Neural crest cell (in vitro differentiated cells): ENCODE measurements at regions not wholly inside any gene's neighbourhood (a gene's known extent, or its start where the extent isn't known, plus 50 kb on each side); places are given as distances from the start of the nearest gene placed in this dataset.

ENCODE experiments used
- DNase-seq: peaks from one replicate; pipeline ENCODE4 v3.0.0; 2021; ENCODE audit warnings: low read depth, mixed read lengths, low spot score
- H3K27ac Mint-ChIP-seq: one replicate; pipeline ENCODE4 v1.8.0; 2021; ENCODE audit warnings: mild to moderate bottlenecking, mixed read lengths; ENCODE audit not compliant: unreplicated experiment
- H3K27me3 Mint-ChIP-seq: 2 replicates; pipeline ENCODE4 v1.8.0; 2021; ENCODE audit warnings: low read depth, mild to moderate bottlenecking, mixed read lengths
- H3K36me3 Mint-ChIP-seq: 2 replicates; pipeline ENCODE4 v1.8.0; 2021; ENCODE audit warnings: low read depth, mild to moderate bottlenecking, mixed read lengths
- H3K4me1 Mint-ChIP-seq: 2 replicates; pipeline ENCODE4 v1.8.0; 2021; ENCODE audit warnings: mixed read lengths
- H3K4me3 Mint-ChIP-seq: one replicate; pipeline ENCODE4 v1.8.0; 2021; ENCODE audit warnings: mild to moderate bottlenecking, mixed read lengths
- H3K9me3 Mint-ChIP-seq: 2 replicates; pipeline ENCODE4 v1.8.0; 2021; ENCODE audit warnings: mixed read lengths
- CTCF ChIP-seq: fragments of 200-600 bp; sonication (generic); conservative IDR thresholded peaks from 2 replicates; pipeline ENCODE4 v1.5.0; 2021; ENCODE audit warnings: antibody characterized with exemption, mild to moderate bottlenecking

GRCh38 chr12:81963636-81964035 is 204.5 kb upstream of the PPFIA2 start:
- Mint-ChIP-seq H3K4me1 (no peaks in the 10 kb centered on the region), H3K4me3 (no peak overlapping the region), H3K36me3 (no peaks in the 10 kb centered on the region), H3K27ac (no peak overlapping the region), H3K27me3 (no peaks in the 10 kb centered on the region), H3K9me3 (no peaks in the 10 kb centered on the region)
- DNase-seq: no peak
- no peak for TF ChIP-seq CTCF

GRCh38 chr12:81963026-81963425 is 203.9 kb upstream of the PPFIA2 start:
- no peaks in the 10 kb centered on the region for H3K4me1 Mint-ChIP-seq
- peaks cover 4% of the 10 kb centered on the region for H3K27me3 Mint-ChIP-seq
- no peaks in the 10 kb centered on the region for H3K9me3 Mint-ChIP-seq
- no peak overlapping the region for H3K4me3 Mint-ChIP-seq
- peak overlapping the region; percentile 27 for H3K27ac Mint-ChIP-seq
- no peak for DNase-seq
- H3K36me3 Mint-ChIP-seq: no peaks in the 10 kb centered on the region
- TF ChIP-seq CTCF: no peak

- Mint-ChIP-seq H3K9me3 (no peaks in the 10 kb centered on the region), H3K4me3 (no peak overlapping the region), H3K36me3 (no peaks in the 10 kb centered on the region), H3K27me3 (peaks cover 4% of the 10 kb centered on the region), H3K4me1 (no peaks in the 10 kb centered on the region), H3K27ac (no peak overlapping the region)
- TF ChIP-seq CTCF: no peak
- DNase-seq: no peak
Measured at GRCh38 chr12:81962126-81962856, 203.1 kb upstream of the PPFIA2 start.

GRCh38 chr12:81958406-81958805 is 199.3 kb upstream of the PPFIA2 start:
- DNase-seq: no peak
- Mint-ChIP-seq H3K27ac (no peak overlapping the region), H3K4me3 (no peak overlapping the region), H3K36me3 (no peaks in the 10 kb centered on the region), H3K27me3 (peaks cover 11% of the 10 kb centered on the region), H3K9me3 (no peaks in the 10 kb centered on the region), H3K4me1 (no peaks in the 10 kb centered on the region)
- no peak for TF ChIP-seq CTCF

- H3K27me3 Mint-ChIP-seq: peaks cover 13% of the 10 kb centered on the region
- no peaks in the 10 kb centered on the region for H3K4me1 Mint-ChIP-seq
- DNase-seq: no peak
- H3K9me3 Mint-ChIP-seq: no peaks in the 10 kb centered on the region
- H3K36me3 Mint-ChIP-seq: no peaks in the 10 kb centered on the region
- no peak for TF ChIP-seq CTCF
- no peak overlapping the region for H3K4me3 Mint-ChIP-seq
- no peak overlapping the region for H3K27ac Mint-ChIP-seq
Measured at GRCh38 chr12:81957631-81958030, 198.5 kb upstream of the PPFIA2 start.
